HG03469 (cell line): ENCODE measurements at regions not wholly inside any gene's neighbourhood (a gene's known extent, or its start where the extent isn't known, plus 50 kb on each side); places are given as distances from the start of the nearest gene placed in this dataset.
"Not testable (repeated sequence)": the region's sequence is repeated elsewhere in the genome, so short reads cannot be mapped to it uniquely, and the experiment has no call there.

Source experiments
- ATAC-seq: cut with Tn5 transposase; IDR thresholded peaks from one replicate; pipeline ENCODE4 v1.9.1; 2021; ENCODE audit warnings: mild to moderate bottlenecking, moderate library complexity, moderate number of reproducible peaks; ENCODE audit not compliant: unreplicated experiment

- ATAC-seq: no peak
Observed at GRCh38 chr17:63019138-63019873, 53.3 kb downstream of the TANC2 start.

GRCh38 chr17:63022567-63022966 lies 56.5 kb downstream of the TANC2 start:
- no peak for ATAC-seq

- no peak for ATAC-seq
Observed at GRCh38 chr17:63023049-63023448, 57.0 kb downstream of the TANC2 start.

- no peak for ATAC-seq
Observed at GRCh38 chr17:63024201-63024600, 58.2 kb downstream of the TANC2 start.

GRCh38 chr17:63024716-63025115 lies 58.7 kb downstream of the TANC2 start:
- no peak for ATAC-seq

GRCh38 chr17:63025637-63026036 lies 59.6 kb downstream of the TANC2 start:
- not testable (repeated sequence) for ATAC-seq

- ATAC-seq: no peak
Observed at GRCh38 chr17:63029541-63029940, 63.5 kb downstream of the TANC2 start.

GRCh38 chr17:63032142-63032541 lies 66.1 kb downstream of the TANC2 start:
- no peak for ATAC-seq

GRCh38 chr17:63033142-63033541 lies 67.1 kb downstream of the TANC2 start:
- no peak for ATAC-seq

GRCh38 chr17:63035271-63035670 lies 69.2 kb downstream of the TANC2 start:
- no peak for ATAC-seq

GRCh38 chr17:63035695-63036094 lies 69.7 kb downstream of the TANC2 start:
- ATAC-seq: no peak

GRCh38 chr17:63039342-63039741 lies 73.3 kb downstream of the TANC2 start:
- ATAC-seq: no peak

- no peak for ATAC-seq
Observed at GRCh38 chr17:63039899-63040602, 74.0 kb downstream of the TANC2 start.

- ATAC-seq: no peak
Observed at GRCh38 chr17:63040816-63041215, 74.8 kb downstream of the TANC2 start.

GRCh38 chr17:63041251-63041650 lies 75.2 kb downstream of the TANC2 start:
- ATAC-seq: no peak

GRCh38 chr17:63041722-63042121 lies 75.7 kb downstream of the TANC2 start:
- ATAC-seq: no peak

GRCh38 chr17:63042256-63042812 lies 76.3 kb downstream of the TANC2 start:
- no peak for ATAC-seq

- ATAC-seq: not testable (repeated sequence)
Observed at GRCh38 chr17:63057560-63057959, 91.5 kb downstream of the TANC2 start.

GRCh38 chr17:63066158-63066813 lies 100.3 kb downstream of the TANC2 start:
- ATAC-seq: no peak

- no peak for ATAC-seq
Observed at GRCh38 chr17:63069245-63069644, 103.2 kb downstream of the TANC2 start.

GRCh38 chr17:63070031-63070430 lies 104.0 kb downstream of the TANC2 start:
- ATAC-seq: no peak

GRCh38 chr17:63071797-63072196 lies 105.8 kb downstream of the TANC2 start:
- no peak for ATAC-seq
